Forelimb muscle (tissue), 1 donor: ENCODE measurements at regions not wholly inside any gene's neighbourhood (a gene's known extent, or its start where the extent isn't known, plus 50 kb on each side); places are given as distances from the start of the nearest gene placed in this dataset.

Source experiments
- DNase-seq: peaks from one replicate; pipeline ENCODE4 v3.0.0-alpha.2; 2013; ENCODE audit warnings: low read depth

GRCh38 chr2:203813684-203814083, 53.9 kb upstream of the CTLA4 start:
- no peak for DNase-seq

- DNase-seq: peak; percentile 57
Measured at GRCh38 chr2:203814661-203815540, 52.7 kb upstream of the CTLA4 start.

GRCh38 chr2:203815541-203815898, 52.1 kb upstream of the CTLA4 start:
- DNase-seq: no peak

- no peak for DNase-seq
Measured at GRCh38 chr2:203817147-203817546, 50.4 kb upstream of the CTLA4 start.
